Stimulated activated CD4-positive, alpha-beta T cell treated with anti-CD3 and anti-CD28 coated beads, Interleukin-1b, Interleukin-23, amount 100 ng/mL, for 48 hours (primary cell): ENCODE measurements at regions not wholly inside any gene's neighbourhood (a gene's known extent, or its start where the extent isn't known, plus 50 kb on each side); places are given as distances from the start of the nearest gene placed in this dataset.

Source experiments
- DNase-seq: peaks from one replicate; pipeline ENCODE4 v3.0.0-alpha.2; 2020

DNA sequence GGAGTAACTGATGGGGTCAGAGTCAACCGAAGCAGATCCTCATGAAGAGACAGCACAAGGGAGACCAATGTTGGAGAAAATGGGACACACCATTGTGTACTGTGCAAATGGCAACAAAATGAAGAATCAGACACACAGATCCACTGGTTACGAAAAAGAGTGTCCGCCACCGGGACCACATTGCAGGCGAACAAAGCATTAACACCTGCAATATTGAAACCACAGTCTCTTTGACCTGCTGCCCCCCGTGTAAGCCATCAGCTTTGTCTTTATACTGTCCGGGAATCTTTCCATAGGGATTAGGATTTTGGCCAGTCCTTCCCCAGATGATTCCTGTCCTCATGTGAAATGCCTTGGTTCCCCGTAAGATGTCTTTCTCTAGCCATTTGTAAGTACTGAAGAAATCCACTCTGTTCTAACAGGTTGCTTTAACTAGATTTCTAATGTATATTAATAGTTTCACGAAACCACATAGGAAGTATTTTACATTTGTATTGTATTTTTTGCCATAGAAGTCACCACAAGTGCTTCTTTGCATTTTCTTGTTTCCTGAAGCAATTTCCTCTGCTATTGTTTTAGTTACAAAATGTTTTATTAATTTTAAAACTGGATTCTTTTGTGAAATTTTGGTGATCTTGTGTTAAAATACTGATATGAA, 140.8 kb upstream of the NFE2L3 start:
- no peak for DNase-seq

DNA sequence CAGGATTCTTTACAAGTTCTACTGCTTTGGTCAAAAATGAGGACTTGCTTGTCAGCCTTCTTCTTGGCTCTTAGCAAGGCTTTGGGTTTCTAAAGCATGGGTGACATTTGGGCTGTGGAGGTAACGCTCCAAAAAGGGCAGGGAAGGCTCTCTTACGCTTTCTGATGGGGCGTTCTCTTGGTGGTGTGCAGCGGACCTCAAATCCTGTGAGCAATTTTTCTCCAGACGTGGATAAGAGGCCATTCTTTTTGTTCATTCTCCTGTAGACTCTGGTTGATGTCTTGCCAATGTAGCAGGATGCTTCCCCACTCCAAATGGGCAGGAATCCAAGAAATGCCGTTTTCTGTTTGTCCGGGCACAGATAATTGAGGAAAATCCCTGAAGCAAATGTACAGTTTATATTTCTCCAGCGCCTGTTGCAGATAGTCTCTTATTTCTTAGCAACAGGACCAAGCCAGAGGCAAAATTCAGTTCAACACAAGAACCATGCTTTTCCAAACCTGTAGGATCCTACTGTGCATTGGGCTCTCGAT, 138.4 kb upstream of the NFE2L3 start:
- DNase-seq: no peak

DNA sequence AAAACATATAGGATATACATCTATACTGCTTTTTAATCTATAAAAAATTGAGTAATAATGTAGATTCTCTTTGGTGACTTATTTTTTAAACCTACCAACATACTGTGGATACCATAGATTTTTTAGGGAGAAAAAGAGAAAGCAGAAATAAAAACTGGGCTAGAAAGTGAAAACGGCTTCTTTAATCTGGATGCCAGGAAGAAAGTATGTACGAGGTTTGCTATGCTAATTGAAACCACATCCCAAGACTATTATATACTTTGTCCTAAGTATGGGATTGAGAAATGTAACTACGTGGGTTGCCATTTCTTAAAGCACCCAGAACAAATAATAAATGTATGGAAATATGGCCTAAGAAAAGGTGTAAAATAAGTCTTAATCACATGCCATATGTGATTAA, 129.0 kb upstream of the NFE2L3 start:
- DNase-seq: no peak

GRCh38 chr7:26029911-26030310, 122.1 kb upstream of the NFE2L3 start:
- no peak for DNase-seq

GRCh38 chr7:26034391-26034790, 117.6 kb upstream of the NFE2L3 start:
- DNase-seq: no peak

- DNase-seq: no peak
Observed at GRCh38 chr7:26035552-26035951, 116.4 kb upstream of the NFE2L3 start.

DNA sequence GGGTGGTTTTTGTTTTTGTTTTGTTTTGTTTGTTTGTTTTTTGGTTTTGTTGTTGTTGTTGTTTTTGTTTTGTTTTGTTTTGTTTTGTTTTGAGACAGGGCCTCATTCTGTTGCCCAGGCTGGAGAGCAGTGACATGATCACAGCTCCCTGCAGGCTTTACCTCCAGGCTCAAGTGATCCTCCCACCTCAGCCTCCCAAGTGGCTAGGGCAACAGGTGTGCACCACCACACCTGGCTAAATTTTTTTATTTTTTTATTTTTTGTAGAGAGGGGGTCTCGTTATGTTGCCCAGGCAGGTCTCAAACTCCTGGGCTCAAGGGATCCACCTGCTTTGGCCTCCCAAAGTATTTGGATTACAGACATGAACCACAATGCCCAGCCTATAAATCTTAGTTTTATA, 115.9 kb upstream of the NFE2L3 start:
- no peak for DNase-seq

GRCh38 chr7:26038201-26038990, 113.6 kb upstream of the NFE2L3 start:
- DNase-seq: no peak

DNA sequence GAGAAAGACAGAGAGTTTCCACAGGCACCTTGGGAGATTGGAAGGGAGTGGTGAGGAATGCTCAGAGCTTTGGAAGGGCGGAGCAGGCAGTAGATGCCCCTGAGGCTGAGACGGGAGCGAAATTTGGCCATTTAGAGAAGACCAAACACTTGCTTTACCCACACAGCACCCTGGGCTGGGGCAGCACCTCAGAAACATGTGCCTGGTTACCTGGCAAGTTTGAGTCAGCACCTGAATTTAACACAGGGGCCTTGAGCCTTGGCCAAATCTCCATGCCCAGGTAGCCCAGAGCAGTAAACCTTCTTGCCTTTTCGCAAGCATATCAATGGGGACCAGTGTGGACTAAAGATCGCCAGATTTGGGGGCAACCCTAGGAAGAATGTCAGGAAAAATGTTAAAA, 111.9 kb upstream of the NFE2L3 start:
- DNase-seq: no peak

DNA sequence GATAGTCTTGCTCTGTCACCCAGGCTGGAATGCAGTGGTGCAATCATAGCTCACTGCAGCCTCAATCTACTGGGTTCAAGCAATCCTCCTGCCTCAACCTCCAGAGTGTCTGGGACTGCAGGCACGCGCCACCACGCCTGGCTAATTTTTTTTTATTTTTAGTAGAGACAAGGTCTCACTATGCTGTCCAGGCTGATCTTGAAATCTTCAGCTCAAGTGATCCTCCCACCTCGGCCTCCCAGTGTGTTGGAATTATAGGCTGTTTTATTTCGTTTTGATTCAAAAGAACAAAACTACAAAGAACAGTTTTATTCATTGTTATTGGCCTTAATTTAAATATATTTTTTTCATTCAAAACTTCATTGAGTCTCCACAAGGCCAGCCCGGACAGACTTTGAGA, 109.8 kb upstream of the NFE2L3 start:
- DNase-seq: no peak

DNA sequence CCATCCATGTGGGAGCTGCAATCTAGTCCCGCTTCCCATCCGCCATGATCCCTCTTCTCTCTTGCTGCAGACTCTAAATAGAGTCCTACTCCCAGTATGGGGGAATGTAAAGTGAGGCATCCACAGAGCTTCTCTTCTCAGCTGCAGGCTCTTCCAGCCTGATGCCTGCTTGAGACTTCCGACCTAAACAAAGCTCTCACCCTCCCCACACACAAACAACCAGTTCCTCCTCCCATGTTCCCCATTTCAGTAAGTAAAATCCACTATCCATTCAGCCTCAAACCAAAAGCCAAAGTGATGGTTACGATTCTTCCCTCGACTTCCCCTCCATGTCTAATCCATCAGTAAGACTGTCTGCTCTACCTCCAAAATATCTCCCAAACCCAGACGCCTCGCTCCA, 108.2 kb upstream of the NFE2L3 start:
- no peak for DNase-seq

DNA sequence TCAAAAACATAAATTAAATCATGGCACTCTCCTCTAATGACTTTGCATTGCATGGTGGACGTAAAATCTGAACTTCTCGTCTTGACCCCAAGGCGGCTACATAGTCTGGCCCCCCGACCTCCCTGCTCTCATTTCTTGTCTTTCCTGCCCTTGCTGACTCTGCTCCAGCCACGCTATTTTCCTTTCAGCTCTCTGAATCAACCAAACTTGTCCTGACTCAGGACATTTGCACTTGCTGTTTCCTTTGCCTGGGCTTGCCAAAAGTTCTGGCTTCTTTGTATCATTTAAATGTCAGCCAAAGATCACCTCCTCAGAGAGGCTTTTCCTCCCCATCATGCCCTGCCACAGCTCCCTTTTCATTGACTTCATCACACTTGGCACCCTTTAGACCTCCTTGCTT, 107.7 kb upstream of the NFE2L3 start:
- DNase-seq: no peak

GRCh38 chr7:26046150-26046549, 105.8 kb upstream of the NFE2L3 start:
- DNase-seq: no peak

DNA sequence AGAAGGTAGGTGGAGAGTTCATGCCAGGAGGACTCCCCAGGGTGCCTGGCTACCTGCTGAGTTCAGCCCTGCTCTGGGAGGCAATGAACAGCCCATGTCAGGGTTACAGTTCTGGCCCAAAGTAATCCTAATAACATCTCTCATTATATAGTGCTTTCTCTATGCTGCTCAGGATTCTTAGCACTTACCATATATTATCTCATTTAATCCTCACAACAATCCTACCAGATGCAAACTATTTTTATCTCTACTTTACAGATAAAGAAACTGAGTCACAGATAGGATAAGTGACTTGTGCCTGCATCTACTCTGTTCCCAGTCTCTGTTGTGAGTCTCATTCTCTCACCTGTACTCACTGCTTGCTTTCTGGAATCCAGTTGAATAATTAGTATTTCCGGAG, 105.1 kb upstream of the NFE2L3 start:
- DNase-seq: no peak

DNA sequence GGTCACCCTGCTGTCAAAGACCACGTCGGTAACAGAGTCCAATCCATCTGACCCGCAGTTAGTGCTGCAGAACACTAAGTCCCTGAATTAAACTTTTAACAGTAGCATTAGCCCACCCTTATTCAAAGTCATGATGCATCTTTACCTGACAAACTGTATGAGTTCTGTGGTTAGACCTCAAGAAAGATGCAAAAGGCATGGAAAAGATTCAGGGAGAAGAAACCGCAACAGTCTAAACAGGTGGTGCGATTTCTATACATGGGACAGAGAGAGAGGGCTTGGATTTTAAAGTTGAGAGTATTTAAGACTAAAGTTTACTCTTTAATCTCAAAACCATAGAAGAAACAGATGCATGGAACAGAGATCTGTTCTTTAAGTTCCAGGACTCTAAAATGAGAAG, 103.3 kb upstream of the NFE2L3 start:
- DNase-seq: no peak

GRCh38 chr7:26049081-26049480, 102.9 kb upstream of the NFE2L3 start:
- DNase-seq: no peak

DNA sequence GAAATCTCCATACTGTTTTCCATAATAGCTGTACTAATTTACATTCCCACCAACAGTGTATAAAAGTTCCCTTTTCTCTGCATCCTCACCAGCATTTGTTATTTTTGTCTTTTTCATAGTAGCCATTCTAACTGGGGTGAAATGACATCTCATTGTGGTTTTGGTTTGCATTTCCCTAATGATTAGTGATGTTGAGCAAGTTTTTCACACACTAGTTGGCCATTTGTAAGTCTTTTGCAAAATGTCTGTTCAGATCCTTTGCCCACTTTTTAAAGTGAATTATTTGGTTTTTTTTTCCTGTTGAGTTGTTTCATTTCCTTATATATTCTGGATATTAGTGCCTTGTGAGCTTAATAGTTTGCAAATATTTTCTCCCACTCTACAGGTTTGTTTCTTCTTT, 101.0 kb upstream of the NFE2L3 start:
- DNase-seq: no peak

GRCh38 chr7:26052706-26053105, 99.3 kb upstream of the NFE2L3 start:
- no peak for DNase-seq

DNA sequence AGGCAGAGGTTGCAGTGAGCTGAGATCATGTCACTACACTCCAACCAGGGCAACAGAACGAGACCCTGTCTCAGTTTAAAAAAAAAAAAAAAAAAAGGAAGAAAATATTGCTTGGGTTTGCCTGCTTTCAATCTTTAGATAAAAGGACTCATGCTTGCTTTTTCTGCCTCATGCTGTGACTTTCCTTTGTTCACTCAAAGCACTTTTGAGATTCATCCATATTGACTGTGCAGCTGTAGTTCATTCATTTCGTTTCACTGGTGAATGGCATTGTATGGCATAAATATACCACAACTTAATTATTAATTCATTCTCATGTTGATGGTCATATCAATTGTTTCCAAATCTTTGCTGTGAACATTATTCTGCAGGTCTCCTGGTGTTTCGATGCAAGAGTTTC, 97.6 kb upstream of the NFE2L3 start:
- no peak for DNase-seq

DNA sequence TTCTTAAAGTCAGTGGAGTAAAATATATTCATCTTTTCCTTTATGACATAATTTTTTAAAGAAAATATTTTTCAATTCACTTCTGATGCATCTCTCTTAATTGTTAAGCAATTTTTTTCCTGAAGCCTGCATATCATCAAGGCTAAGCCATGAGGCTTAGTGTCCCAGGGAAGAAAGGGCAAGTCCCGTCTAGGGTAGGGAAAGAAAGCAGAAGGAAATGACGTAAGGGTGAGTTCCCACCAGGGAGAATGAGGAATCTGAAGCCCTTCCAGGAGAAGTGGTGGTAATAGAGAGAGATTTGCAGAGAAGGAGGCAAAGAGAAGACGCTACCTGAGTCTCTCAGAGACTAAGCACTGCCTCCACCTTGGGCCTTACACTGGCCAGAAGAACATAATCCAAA, 96.8 kb upstream of the NFE2L3 start:
- DNase-seq: no peak

- DNase-seq: no peak
Observed at GRCh38 chr7:26060733-26061677, 91.0 kb upstream of the NFE2L3 start.

- peak; percentile 68 for DNase-seq
Observed at GRCh38 chr7:26061678-26062603, 90.1 kb upstream of the NFE2L3 start.
